ENCODE measurements at regions not wholly inside any gene's neighbourhood (a gene's known extent, or its start where the extent isn't known, plus 50 kb on each side); places are given as distances from the start of the nearest gene placed in this dataset.

DNA sequence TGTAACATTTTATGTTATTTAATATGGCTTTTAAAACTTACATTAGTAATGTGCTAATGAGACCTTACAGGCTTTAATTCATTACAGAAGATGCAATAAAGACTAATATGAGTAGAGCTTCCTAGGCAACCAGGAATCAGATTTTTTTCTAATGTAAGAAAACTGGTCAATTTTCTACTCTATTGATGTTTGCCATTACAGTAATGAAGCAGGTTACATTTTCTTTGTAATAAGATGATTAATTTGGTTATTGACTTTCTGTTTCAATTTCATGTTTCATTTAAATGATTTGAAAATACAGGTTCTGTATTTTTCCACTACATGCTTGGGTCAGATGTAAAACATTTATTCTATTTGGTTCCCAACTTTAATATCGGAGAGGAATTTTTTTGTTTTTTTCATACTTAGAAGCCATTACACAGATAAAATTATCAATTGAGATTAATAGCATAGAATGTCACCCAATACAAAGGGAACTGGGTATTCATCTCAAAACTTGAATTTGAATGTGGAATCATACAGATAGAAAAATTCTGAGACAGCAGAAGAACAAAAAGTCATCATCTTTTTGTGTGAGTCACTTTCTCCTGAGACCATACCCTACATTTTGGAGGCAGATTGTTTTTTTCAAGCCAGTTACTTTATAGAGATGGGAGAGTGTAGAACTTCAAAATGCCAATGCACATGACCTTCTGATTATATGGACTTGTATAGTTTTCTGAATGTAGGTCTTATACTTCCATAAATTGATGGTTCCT, 133.6 kb upstream of the HMHB1 start:
- TF ChIP-seq, protein P1, sequence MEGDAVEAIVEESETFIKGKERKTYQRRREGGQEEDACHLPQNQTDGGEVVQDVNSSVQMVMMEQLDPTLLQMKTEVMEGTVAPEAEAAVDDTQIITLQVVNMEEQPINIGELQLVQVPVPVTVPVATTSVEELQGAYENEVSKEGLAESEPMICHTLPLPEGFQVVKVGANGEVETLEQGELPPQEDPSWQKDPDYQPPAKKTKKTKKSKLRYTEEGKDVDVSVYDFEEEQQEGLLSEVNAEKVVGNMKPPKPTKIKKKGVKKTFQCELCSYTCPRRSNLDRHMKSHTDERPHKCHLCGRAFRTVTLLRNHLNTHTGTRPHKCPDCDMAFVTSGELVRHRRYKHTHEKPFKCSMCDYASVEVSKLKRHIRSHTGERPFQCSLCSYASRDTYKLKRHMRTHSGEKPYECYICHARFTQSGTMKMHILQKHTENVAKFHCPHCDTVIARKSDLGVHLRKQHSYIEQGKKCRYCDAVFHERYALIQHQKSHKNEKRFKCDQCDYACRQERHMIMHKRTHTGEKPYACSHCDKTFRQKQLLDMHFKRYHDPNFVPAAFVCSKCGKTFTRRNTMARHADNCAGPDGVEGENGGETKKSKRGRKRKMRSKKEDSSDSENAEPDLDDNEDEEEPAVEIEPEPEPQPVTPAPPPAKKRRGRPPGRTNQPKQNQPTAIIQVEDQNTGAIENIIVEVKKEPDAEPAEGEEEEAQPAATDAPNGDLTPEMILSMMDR (IDR thresholded peaks at IDR 0.05; ENCODE audit: low read length), result no peak
- TF ChIP-seq EZH2phosphoT487 (IDR thresholded peaks at IDR 0.05; ENCODE audit: low read length) (no peak), EZH2 (optimal IDR thresholded peaks at IDR 0.05; ENCODE audit: low read depth, low read length) (no peak)

Measured in MM.1S (cell line).